Peyer's patch (tissue), 4 donors: ENCODE measurements at regions not wholly inside any gene's neighbourhood (a gene's known extent, or its start where the extent isn't known, plus 50 kb on each side); places are given as distances from the start of the nearest gene placed in this dataset.

Source experiments
- CTCF ChIP-seq, 6 experiments: fragments of 450-650 bp in 4 of 6; fragments of 200-600 bp in 2 of 6; sonication (generic) in 1 of 6; IDR thresholded peaks; one replicate each; pipeline ENCODE4 v1.5.1; 2017 to 2019; ENCODE audit warnings: antibody characterized with exemption in 6 of 6, mild to moderate bottlenecking in 3 of 6, moderate library complexity in 1 of 6
- POLR2A ChIP-seq, 2 donors: fragments of 450-650 bp; IDR thresholded peaks; one replicate each; pipeline ENCODE4 v1.5.1; 2017; ENCODE audit warnings: antibody characterized with exemption in 2 of 2, mild to moderate bottlenecking in 2 of 2, moderate library complexity in 2 of 2

- TF ChIP-seq CTCF (IDR thresholded peaks at IDR 0.05) = no peak
- TF ChIP-seq POLR2A (IDR thresholded peaks at IDR 0.05) = no peak
Measured at GRCh38 chr2:8599421-8600242, 82.2 kb upstream of the ID2 start.
